Endothelial cell of umbilical vein (primary cell): ENCODE measurements at regions not wholly inside any gene's neighbourhood (a gene's known extent, or its start where the extent isn't known, plus 50 kb on each side); places are given as distances from the start of the nearest gene placed in this dataset.

Experiments
- BruUV-seq: library from RNA; stranded (reverse); fragments of 400-500 nt; replicated peaks from 2 replicates; lab custom pipeline; 2021; lab: Mats Ljungman, UMichigan
- CTCF ChIA-PET: fragments of 300-600, 350-600 bp; sonication (Branson Sonifier 250); formaldehyde crosslinking; loops from one replicate; lab custom pipeline; 2021; ENCODE audit warnings: antibody characterized with exemption, inconsistent platforms; lab: Charles Lee
- POLR2A ChIA-PET: fragments of 300-600, 350-600 bp; sonication (Branson Sonifier 250); formaldehyde crosslinking; loops from one replicate; lab custom pipeline; 2021; ENCODE audit warnings: antibody characterized with exemption, inconsistent platforms; lab: Charles Lee
- DNase-seq: peaks from one replicate; pipeline ENCODE4 v3.0.0-alpha.2; 2011; ENCODE audit warnings: low read depth, low spot score
- FAIRE-seq: peaks from 2 replicates; lab custom pipeline; 2011; peaks lifted over from hg19 to GRCh38; lab: Jason Lieb, UNC
- H2AFZ ChIP-seq: 2 replicates; pipeline ENCODE4 v1.6.0; 2012; ENCODE audit warnings: low read depth, low read length, control low read depth, inconsistent platforms
- H3K27ac ChIP-seq: 2 replicates; pipeline ENCODE4 v1.5.1; 2011; ENCODE audit warnings: low read depth, mild to moderate bottlenecking, control low read depth, low read length, moderate library complexity; ENCODE audit not compliant: insufficient read depth
- H3K27me3 ChIP-seq, 2 experiments: 2 replicates each; pipeline versions ENCODE4 v1.6.0 to v1.6.1; 2011; ENCODE audit warnings: low read length in 2 of 2, mixed read lengths in 1 of 2; ENCODE audit not compliant: control insufficient read depth in 2 of 2, insufficient read depth in 2 of 2
- H3K36me3 ChIP-seq, 2 experiments: 2 replicates in 1 of 2; 3 replicates in 1 of 2; pipeline ENCODE4 v1.5.1; 2011; ENCODE audit warnings: low read length in 2 of 2, mild to moderate bottlenecking in 1 of 2, moderate library complexity in 1 of 2; ENCODE audit not compliant: control insufficient read depth in 2 of 2, insufficient read depth in 2 of 2; ENCODE audit errors: extremely low read depth in 1 of 2
- H3K4me1 ChIP-seq: 3 replicates; pipeline ENCODE4 v1.5.1; 2011; ENCODE audit warnings: mild to moderate bottlenecking, low read length; ENCODE audit not compliant: control insufficient read depth, insufficient read depth; ENCODE audit errors: extremely low read depth
- H3K4me2 ChIP-seq: 2 replicates; pipeline ENCODE4 v1.6.1; 2011; ENCODE audit warnings: low read length, control low read depth, mixed read lengths; ENCODE audit not compliant: insufficient read depth
- H3K4me3 ChIP-seq, 3 experiments: fragments of 200-600 bp in 1 of 3; sonication (generic), shearing (Covaris generic) in 1 of 3; replicated peaks in 1 of 3; 2 replicates each; pipeline ENCODE4 v1.5.1; 2011 to 2016; ENCODE audit warnings: control low read depth in 3 of 3, low read length in 3 of 3, mild to moderate bottlenecking in 2 of 3, inconsistent platforms in 1 of 3, low read depth in 1 of 3, moderate library complexity in 1 of 3; ENCODE audit not compliant: insufficient read depth in 1 of 3
- H3K79me2 ChIP-seq: 2 replicates; pipeline ENCODE4 v1.6.0; 2012; ENCODE audit warnings: low read length, inconsistent platforms; ENCODE audit not compliant: control insufficient read depth, insufficient read depth
- H3K9ac ChIP-seq: replicated peaks from 2 replicates; pipeline ENCODE3; 2011; ENCODE audit warnings: low read length, control low read depth; ENCODE audit not compliant: insufficient read depth; ENCODE audit errors: extremely low read depth
- H3K9me1 ChIP-seq: replicated peaks from 3 replicates; pipeline ENCODE4 v1.6.0; 2011; ENCODE audit warnings: mild to moderate bottlenecking, low read length; ENCODE audit not compliant: control insufficient read depth, insufficient read depth; ENCODE audit errors: extremely low read depth
- H3K9me3 ChIP-seq: replicated peaks from 2 replicates; pipeline ENCODE4 v1.5.1; 2012; ENCODE audit warnings: low read length, inconsistent platforms; ENCODE audit not compliant: control insufficient read depth, insufficient read depth
- H4K20me1 ChIP-seq: replicated peaks from 2 replicates; pipeline ENCODE3; 2011; ENCODE audit warnings: mild to moderate bottlenecking, low read length; ENCODE audit not compliant: control insufficient read depth, insufficient read depth; ENCODE audit errors: extremely low read depth
- EZH2 ChIP-seq: IDR thresholded peaks from 2 replicates; pipeline ENCODE4 v1.6.1; 2012; ENCODE audit warnings: borderline replicate concordance, low read depth, mild to moderate bottlenecking, moderate library complexity, low read length, inconsistent platforms; ENCODE audit not compliant: severe bottlenecking
- FOS ChIP-seq: IDR thresholded peaks from 2 replicates; pipeline ENCODE4 v1.6.1; 2011; ENCODE audit warnings: mild to moderate bottlenecking, low read length, moderate library complexity, borderline replicate concordance; ENCODE audit not compliant: insufficient read depth
- GATA2 ChIP-seq: IDR thresholded peaks from 2 replicates; pipeline ENCODE4 v1.7.0; 2011; ENCODE audit warnings: low read depth, mild to moderate bottlenecking, moderate library complexity, mixed read lengths, low read length; ENCODE audit not compliant: insufficient read length, insufficient read depth
- JUN ChIP-seq: IDR thresholded peaks from 2 replicates; pipeline ENCODE4 v1.6.1; 2011; ENCODE audit warnings: borderline replicate concordance, low read depth; ENCODE audit not compliant: insufficient read length, insufficient read depth
- MYC ChIP-seq: IDR thresholded peaks from one replicate; pipeline ENCODE4 v1.6.1; 2011; ENCODE audit warnings: mild to moderate bottlenecking, low read depth, low read length
- POLR2A ChIP-seq: IDR thresholded peaks from 2 replicates; pipeline ENCODE4 v1.6.1; 2012; ENCODE audit warnings: low read depth, mild to moderate bottlenecking, control low read depth, low read length
- POLR2AphosphoS5 ChIP-seq: IDR thresholded peaks from 2 replicates; pipeline ENCODE4 v1.6.1; 2012; ENCODE audit warnings: low read depth, mild to moderate bottlenecking, control low read depth, low read length, moderate library complexity; ENCODE audit not compliant: insufficient read depth
- dilution Hi-C: fragments of 300-500 bp; cut with MboI; formaldehyde crosslinking; loops from one replicate; pipeline ENCODE4 v1.15.0; 2019; ENCODE audit warnings: low sequenced_read_pairs; ENCODE audit not compliant: extremely low pct_ligation_motif_present
- intact Hi-C: fragments of 100-400 bp; cut with micrococcal nuclease; formaldehyde crosslinking; loops from one replicate; pipeline ENCODE4 v1.10.0; 2022
- TF ChIP-seq, protein P1 (sequence below): IDR thresholded peaks from 2 replicates; pipeline ENCODE4 v1.6.1; 2011; ENCODE audit not compliant: insufficient read depth, insufficient read length
- TF ChIP-seq, protein P2 (sequence below), 2 donors: IDR thresholded peaks; 1 replicate in 1 of 2; 2 replicates in 1 of 2; pipeline ENCODE4 v1.5.1; 2011; ENCODE audit warnings: low read length in 2 of 2, mild to moderate bottlenecking in 2 of 2, moderate library complexity in 2 of 2, control low read depth in 1 of 2, inconsistent platforms in 1 of 2, low read depth in 1 of 2; ENCODE audit not compliant: insufficient read depth in 1 of 2; ENCODE audit errors: extremely low read depth in 1 of 2

- dilution Hi-C loops = no loop called here
- no peak overlapping the region for H3K4me3 ChIP-seq
- H3K9me1 ChIP-seq = no peaks in the 10 kb centered on the region
- TF ChIP-seq, protein P1, sequence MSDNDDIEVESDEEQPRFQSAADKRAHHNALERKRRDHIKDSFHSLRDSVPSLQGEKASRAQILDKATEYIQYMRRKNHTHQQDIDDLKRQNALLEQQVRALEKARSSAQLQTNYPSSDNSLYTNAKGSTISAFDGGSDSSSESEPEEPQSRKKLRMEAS = no peak
- TF ChIP-seq MYC (no peak), POLR2AphosphoS5 (no peak), POLR2A (no peak), GATA2 (no peak), FOS (no peak), EZH2 (no peak), JUN (no peak)
- TF ChIP-seq, protein P2, sequence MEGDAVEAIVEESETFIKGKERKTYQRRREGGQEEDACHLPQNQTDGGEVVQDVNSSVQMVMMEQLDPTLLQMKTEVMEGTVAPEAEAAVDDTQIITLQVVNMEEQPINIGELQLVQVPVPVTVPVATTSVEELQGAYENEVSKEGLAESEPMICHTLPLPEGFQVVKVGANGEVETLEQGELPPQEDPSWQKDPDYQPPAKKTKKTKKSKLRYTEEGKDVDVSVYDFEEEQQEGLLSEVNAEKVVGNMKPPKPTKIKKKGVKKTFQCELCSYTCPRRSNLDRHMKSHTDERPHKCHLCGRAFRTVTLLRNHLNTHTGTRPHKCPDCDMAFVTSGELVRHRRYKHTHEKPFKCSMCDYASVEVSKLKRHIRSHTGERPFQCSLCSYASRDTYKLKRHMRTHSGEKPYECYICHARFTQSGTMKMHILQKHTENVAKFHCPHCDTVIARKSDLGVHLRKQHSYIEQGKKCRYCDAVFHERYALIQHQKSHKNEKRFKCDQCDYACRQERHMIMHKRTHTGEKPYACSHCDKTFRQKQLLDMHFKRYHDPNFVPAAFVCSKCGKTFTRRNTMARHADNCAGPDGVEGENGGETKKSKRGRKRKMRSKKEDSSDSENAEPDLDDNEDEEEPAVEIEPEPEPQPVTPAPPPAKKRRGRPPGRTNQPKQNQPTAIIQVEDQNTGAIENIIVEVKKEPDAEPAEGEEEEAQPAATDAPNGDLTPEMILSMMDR (IDR thresholded peaks at IDR 0.05; ENCODE audit: extremely low read depth in 1 of 2, insufficient read depth in 1 of 2, low read depth in 1 of 2, low read length in 2 of 2) = no peak
- H2AFZ ChIP-seq = no peak overlapping the region
- H3K4me1 ChIP-seq = no peaks in the 10 kb centered on the region
- FAIRE-seq = no peak
- ChIA-PET POLR2A (no interaction called here), CTCF (interaction anchor here (0.9 kb wide), 1 partner anchor 10 kb away, joined by 3 read pairs; no protein-coding TSS in a partner anchor)
- no TSS peak for BruUV-seq
- H3K27me3 ChIP-seq = no peaks in the 10 kb centered on the region
- no peak for DNase-seq
- no peaks in the 10 kb centered on the region for H3K36me3 ChIP-seq
- H3K9ac ChIP-seq = no peak overlapping the region
- no peaks in the 10 kb centered on the region for H3K79me2 ChIP-seq
- H3K9me3 ChIP-seq = no peaks in the 10 kb centered on the region
- intact Hi-C loops = no loop called here
- no peak overlapping the region for H3K4me2 ChIP-seq
- no peak overlapping the region for H3K27ac ChIP-seq
- no peaks in the 10 kb centered on the region for H4K20me1 ChIP-seq
These were observed 132.5 kb upstream of the CACHD1 start for GRCh38 chr1:64337475-64337874.
